ENCODE measurements at regions not wholly inside any gene's neighbourhood (a gene's known extent, or its start where the extent isn't known, plus 50 kb on each side); places are given as distances from the start of the nearest gene placed in this dataset.
A peak's percentile ranks its signal among the peaks of the same experiment; 100 is the strongest.

DNA sequence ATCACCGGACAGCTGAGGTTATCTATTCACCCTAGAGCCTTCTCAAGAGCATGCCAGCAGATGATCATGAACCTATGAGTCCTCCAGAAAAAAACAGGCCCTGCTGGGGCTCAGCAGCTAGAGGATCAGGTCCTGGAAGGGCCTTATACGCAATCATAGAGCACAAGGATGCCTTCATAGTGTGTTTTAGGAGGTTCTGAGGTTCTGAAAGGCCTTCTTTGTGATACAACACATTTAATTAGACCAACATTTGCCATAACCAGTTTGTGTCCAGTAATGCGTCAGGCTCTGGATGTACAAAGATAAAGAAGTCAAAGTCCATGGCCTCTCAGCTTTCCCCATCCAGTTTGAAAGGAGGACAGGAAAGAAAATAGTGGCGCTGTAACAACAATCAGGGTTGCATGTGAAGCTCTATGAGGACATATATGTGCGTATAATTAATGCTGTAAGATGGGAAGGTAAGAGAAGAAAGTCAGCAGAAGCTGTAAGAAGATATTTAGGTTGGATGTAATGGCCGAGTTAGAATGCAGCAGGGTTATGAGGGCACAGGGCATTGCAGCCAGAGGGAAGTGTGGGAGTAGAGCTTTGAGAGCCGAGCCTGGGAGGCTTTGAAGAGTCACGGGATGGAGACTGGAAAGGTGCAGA lies 302.6 kb upstream of the TBL1XR1 start:
- BruUV-seq (replicated peaks), result no TSS peak
- Mint-ChIP-seq H3K27me3 (ENCODE audit: unreplicated experiment) (no peaks in the 10 kb centered on the region), H3K27ac (ENCODE audit: unreplicated experiment) (peak overlapping the region; percentile 0), H3K9me3 (ENCODE audit: low read depth, unreplicated experiment) (no peaks in the 10 kb centered on the region), H3K4me3 (ENCODE audit: low read depth, unreplicated experiment) (no peak overlapping the region), H3K36me3 (ENCODE audit: insufficient read depth, unreplicated experiment) (peaks cover 6% of the 10 kb centered on the region), H3K4me1 (ENCODE audit: low read depth, unreplicated experiment) (peaks cover 31% of the 10 kb centered on the region)
- intact Hi-C loops (cut with micrococcal nuclease; ENCODE audit: unreplicated experiment), result loop anchor here (5.0 kb wide), 1 partner anchor 448 kb away; no protein-coding TSS in a partner anchor
- CTCF ChIA-PET, result interaction anchor here (0.6 to 1.0 kb wide), 2 partner anchors 17 to 99 kb away, joined by 3 to 9 read pairs; no protein-coding TSS in a partner anchor
- DNase-seq, result peak; percentile 15
- TF ChIP-seq, protein P1, sequence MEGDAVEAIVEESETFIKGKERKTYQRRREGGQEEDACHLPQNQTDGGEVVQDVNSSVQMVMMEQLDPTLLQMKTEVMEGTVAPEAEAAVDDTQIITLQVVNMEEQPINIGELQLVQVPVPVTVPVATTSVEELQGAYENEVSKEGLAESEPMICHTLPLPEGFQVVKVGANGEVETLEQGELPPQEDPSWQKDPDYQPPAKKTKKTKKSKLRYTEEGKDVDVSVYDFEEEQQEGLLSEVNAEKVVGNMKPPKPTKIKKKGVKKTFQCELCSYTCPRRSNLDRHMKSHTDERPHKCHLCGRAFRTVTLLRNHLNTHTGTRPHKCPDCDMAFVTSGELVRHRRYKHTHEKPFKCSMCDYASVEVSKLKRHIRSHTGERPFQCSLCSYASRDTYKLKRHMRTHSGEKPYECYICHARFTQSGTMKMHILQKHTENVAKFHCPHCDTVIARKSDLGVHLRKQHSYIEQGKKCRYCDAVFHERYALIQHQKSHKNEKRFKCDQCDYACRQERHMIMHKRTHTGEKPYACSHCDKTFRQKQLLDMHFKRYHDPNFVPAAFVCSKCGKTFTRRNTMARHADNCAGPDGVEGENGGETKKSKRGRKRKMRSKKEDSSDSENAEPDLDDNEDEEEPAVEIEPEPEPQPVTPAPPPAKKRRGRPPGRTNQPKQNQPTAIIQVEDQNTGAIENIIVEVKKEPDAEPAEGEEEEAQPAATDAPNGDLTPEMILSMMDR (IDR thresholded peaks at IDR 0.05; ENCODE audit: unreplicated experiment), result no peak

DNA sequence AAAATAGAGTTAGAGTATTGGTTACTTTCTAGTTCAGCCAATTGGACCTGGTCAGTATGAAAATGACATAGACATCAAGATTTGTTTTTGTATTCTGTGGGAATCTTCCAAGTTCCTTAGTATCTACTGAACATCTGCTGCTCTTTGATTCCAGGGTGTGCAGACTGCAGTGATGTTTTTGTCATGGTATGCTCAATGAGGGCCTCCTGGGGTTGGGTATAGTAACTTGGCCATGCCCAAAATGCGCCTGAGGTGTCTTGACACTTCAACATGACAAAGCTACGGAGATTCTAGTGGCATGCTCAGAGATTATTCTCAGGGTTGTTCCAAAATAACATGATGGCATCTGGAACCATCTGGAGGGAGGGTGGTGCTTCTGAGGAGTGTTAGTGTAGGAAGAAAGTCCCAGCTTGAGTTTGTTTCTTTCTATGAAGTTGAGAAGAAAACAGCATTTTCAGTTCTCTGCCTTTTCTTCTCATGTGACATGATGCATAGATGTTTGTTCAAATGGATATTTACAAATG lies 313.5 kb upstream of the TBL1XR1 start:
- TF ChIP-seq, protein P1 (IDR thresholded peaks at IDR 0.05; ENCODE audit: unreplicated experiment), result no peak
- Mint-ChIP-seq H3K4me1 (ENCODE audit: low read depth, unreplicated experiment) (peaks cover 8% of the 10 kb centered on the region), H3K36me3 (ENCODE audit: insufficient read depth, unreplicated experiment) (no peaks in the 10 kb centered on the region), H3K27me3 (ENCODE audit: unreplicated experiment) (no peaks in the 10 kb centered on the region), H3K27ac (ENCODE audit: unreplicated experiment) (no peak overlapping the region), H3K9me3 (ENCODE audit: low read depth, unreplicated experiment) (no peaks in the 10 kb centered on the region), H3K4me3 (ENCODE audit: low read depth, unreplicated experiment) (no peak overlapping the region)
- CTCF ChIA-PET, result interaction anchor here (1.3 kb wide), 1 partner anchor 13 kb away, joined by 3 read pairs; no protein-coding TSS in a partner anchor
- DNase-seq, result no peak
- BruUV-seq (replicated peaks), result no TSS peak
- intact Hi-C loops (cut with micrococcal nuclease; ENCODE audit: unreplicated experiment), result no loop called here

- DNase-seq, result no peak
- Mint-ChIP-seq H3K27me3 (ENCODE audit: unreplicated experiment) (no peaks in the 10 kb centered on the region), H3K4me3 (ENCODE audit: low read depth, unreplicated experiment) (no peak overlapping the region), H3K27ac (ENCODE audit: unreplicated experiment) (no peak overlapping the region), H3K36me3 (ENCODE audit: insufficient read depth, unreplicated experiment) (no peaks in the 10 kb centered on the region), H3K9me3 (ENCODE audit: low read depth, unreplicated experiment) (no peaks in the 10 kb centered on the region), H3K4me1 (ENCODE audit: low read depth, unreplicated experiment) (peaks cover 8% of the 10 kb centered on the region)
- TF ChIP-seq, protein P1 (IDR thresholded peaks at IDR 0.05; ENCODE audit: unreplicated experiment), result no peak
- no TSS peak for BruUV-seq (replicated peaks)
- CTCF ChIA-PET, result interaction anchor here (0.5 to 0.6 kb wide), 2 partner anchors 92 to 153 kb away, joined by 3 to 6 read pairs; no protein-coding TSS in a partner anchor
- intact Hi-C loops (cut with micrococcal nuclease; ENCODE audit: unreplicated experiment), result no loop called here
Measured at GRCh38 chr3:177512945-177513814, 315.9 kb upstream of the TBL1XR1 start.

- BruUV-seq (replicated peaks), result no TSS peak
- H3K27ac Mint-ChIP-seq (ENCODE audit: unreplicated experiment), result no peak overlapping the region
- H3K9me3 Mint-ChIP-seq (ENCODE audit: low read depth, unreplicated experiment), result no peaks in the 10 kb centered on the region
- CTCF ChIA-PET, result interaction anchor here (0.5 kb wide), 1 partner anchor 154 kb away, joined by 6 read pairs; no protein-coding TSS in a partner anchor
- TF ChIP-seq, protein P1 (IDR thresholded peaks at IDR 0.05; ENCODE audit: unreplicated experiment), result no peak
- H3K4me3 Mint-ChIP-seq (ENCODE audit: low read depth, unreplicated experiment), result no peak overlapping the region
- no peaks in the 10 kb centered on the region for H3K36me3 Mint-ChIP-seq (ENCODE audit: insufficient read depth, unreplicated experiment)
- no peaks in the 10 kb centered on the region for H3K27me3 Mint-ChIP-seq (ENCODE audit: unreplicated experiment)
- H3K4me1 Mint-ChIP-seq (ENCODE audit: low read depth, unreplicated experiment), result peaks cover 8% of the 10 kb centered on the region
- intact Hi-C loops (cut with micrococcal nuclease; ENCODE audit: unreplicated experiment), result no loop called here
- no peak for DNase-seq
Measured at GRCh38 chr3:177513815-177514610, 316.7 kb upstream of the TBL1XR1 start.

All from Calu3 (cell line).